HG03095 (cell line): ENCODE measurements at regions not wholly inside any gene's neighbourhood (a gene's known extent, or its start where the extent isn't known, plus 50 kb on each side); places are given as distances from the start of the nearest gene placed in this dataset.

ENCODE experiments used
- ATAC-seq: cut with Tn5 transposase; IDR thresholded peaks from one replicate; pipeline ENCODE4 v1.9.1; 2021; ENCODE audit warnings: moderate library complexity; ENCODE audit not compliant: unreplicated experiment

- no peak for ATAC-seq
These were observed 229.9 kb downstream of the RPS24 start for GRCh38 chr10:78263521-78263988.

- ATAC-seq, result no peak
These were observed 230.7 kb downstream of the RPS24 start for GRCh38 chr10:78264361-78264760.

GRCh38 chr10:78266741-78267469 lies 233.2 kb downstream of the RPS24 start:
- no peak for ATAC-seq

GRCh38 chr10:78267598-78267997 lies 233.9 kb downstream of the RPS24 start:
- ATAC-seq, result no peak

GRCh38 chr10:78269060-78269459 lies 235.4 kb downstream of the RPS24 start:
- no peak for ATAC-seq

- ATAC-seq, result no peak
These were observed 238.7 kb downstream of the RPS24 start for GRCh38 chr10:78272329-78272728.

GRCh38 chr10:78274491-78274890 lies 240.8 kb downstream of the RPS24 start:
- ATAC-seq, result no peak

- ATAC-seq, result no peak
These were observed 242.5 kb downstream of the RPS24 start for GRCh38 chr10:78276139-78276538.

GRCh38 chr10:78277314-78278057 lies 243.8 kb downstream of the RPS24 start:
- ATAC-seq, result no peak

GRCh38 chr10:78278058-78278404 lies 244.4 kb downstream of the RPS24 start:
- no peak for ATAC-seq

GRCh38 chr10:78279756-78280155 lies 246.1 kb downstream of the RPS24 start:
- ATAC-seq, result no peak

GRCh38 chr10:78280604-78281003 lies 246.9 kb downstream of the RPS24 start:
- no peak for ATAC-seq

- no peak for ATAC-seq
These were observed 248.0 kb downstream of the RPS24 start for GRCh38 chr10:78281627-78282026.

- no peak for ATAC-seq
These were observed 249.5 kb downstream of the RPS24 start for GRCh38 chr10:78283069-78283682.

GRCh38 chr10:78284381-78284780 lies 250.7 kb downstream of the RPS24 start:
- ATAC-seq, result no peak

- ATAC-seq, result no peak
These were observed 251.6 kb downstream of the RPS24 start for GRCh38 chr10:78285226-78285625.

GRCh38 chr10:78286186-78286585 lies 252.5 kb downstream of the RPS24 start:
- ATAC-seq, result no peak

- ATAC-seq, result no peak
These were observed 253.0 kb downstream of the RPS24 start for GRCh38 chr10:78286668-78287067.

GRCh38 chr10:78287618-78288017 lies 254.0 kb downstream of the RPS24 start:
- no peak for ATAC-seq

GRCh38 chr10:78288663-78289062 lies 255.0 kb downstream of the RPS24 start:
- ATAC-seq, result no peak

GRCh38 chr10:78290131-78290750 lies 256.6 kb downstream of the RPS24 start:
- ATAC-seq, result no peak

- no peak for ATAC-seq
These were observed 258.1 kb downstream of the RPS24 start for GRCh38 chr10:78291722-78292121.
